HS-27A (cell line): ENCODE measurements at regions not wholly inside any gene's neighbourhood (a gene's known extent, or its start where the extent isn't known, plus 50 kb on each side); places are given as distances from the start of the nearest gene placed in this dataset.
A peak's percentile ranks its signal among the peaks of the same experiment; 100 is the strongest.

Experiments
- DNase-seq: peaks from one replicate; pipeline ENCODE4 v3.0.0-alpha.2; 2012; ENCODE audit warnings: low read depth, missing footprints

DNA sequence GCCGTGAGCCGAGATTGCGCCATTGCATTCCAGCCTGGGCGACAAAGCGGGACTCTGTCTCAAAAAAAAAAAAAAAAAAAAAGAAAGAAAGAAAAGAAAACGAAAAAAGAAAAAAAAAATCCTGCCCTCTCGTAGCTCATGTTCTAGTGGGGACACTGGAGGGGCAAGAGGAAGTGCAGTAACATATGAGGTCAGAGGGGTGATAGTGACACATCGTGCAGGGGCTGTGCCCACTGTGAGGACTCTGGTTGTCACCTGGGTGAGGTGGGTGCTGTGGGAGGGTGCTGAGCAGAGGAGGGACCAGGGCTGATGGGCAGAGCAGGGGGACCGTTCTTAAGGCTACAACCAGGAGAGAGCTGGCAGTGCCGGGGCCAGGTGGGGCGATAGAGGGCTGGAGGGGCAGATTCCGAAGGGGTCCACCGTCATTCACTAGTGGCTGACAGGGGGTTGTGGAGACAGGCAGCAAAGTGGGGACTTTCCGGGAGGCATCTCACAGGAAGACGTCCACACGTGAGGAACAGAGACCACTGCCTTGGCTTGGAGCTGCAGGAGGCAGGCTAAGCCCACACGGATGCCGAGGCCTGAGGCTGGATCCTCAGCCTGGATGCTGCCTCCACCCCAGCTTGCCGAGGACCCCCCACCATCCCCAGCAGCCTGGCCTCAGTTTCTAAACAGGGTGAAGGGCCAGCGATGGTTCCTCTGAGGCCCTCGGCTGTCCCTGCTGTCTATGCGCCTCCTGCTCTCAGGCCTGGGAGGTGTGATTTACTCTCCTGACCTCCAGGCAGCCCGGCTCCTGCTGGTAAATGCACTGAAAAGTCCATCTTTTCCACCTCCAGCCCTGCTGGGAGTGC is 154.3 kb upstream of the IQSEC1 start:
- DNase-seq, result no peak

DNA sequence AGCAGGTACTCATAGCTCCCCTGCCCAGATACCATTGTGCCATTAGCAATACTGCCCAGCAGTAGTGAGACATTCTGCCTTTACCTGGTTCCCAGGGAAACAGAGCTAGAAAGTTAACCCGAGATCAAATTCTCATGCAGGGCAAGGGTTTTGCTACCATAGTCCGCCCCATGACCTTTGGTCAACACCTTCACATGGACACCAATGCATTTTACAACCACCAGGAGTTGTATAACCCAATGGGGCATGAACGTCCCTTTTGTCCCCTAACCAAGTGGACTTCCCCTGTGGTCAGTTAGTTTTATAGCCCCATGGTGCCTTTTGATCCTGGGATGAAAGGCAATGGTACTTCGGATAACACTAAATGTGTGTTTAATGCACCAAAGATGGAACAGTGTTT is 151.7 kb upstream of the IQSEC1 start:
- DNase-seq, result no peak

DNA sequence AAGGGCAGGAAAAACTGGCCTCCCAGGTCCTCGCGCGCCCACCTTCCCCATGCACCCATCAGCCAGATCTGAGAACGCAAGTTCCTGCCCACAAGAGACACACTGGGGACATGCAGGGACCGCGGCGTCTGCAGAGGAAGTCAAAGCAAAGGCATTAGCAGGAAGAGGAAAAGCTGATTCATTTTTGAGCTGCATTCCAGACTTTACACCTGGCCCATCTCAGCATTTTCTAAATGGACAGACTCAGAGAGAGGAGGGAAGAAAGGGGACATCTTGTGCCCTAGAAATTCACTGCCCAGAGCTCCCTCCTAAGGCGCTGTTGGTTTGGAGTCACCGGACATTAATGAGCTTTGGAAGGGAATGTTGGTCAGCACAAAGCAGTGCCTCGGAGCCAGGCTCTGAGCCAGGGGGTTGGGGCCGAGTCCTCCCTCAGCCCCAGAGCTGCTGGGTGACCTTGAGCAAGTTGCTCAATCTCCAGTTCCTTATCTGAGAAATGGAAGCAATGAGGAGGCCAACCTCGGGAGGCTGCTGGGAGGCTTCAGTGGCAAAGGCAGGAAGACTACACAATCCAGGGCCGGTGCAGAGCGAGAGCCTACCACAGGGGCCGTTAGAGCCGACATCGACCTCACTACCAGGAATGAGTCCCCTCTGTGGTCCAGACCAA is 150.5 kb upstream of the IQSEC1 start:
- no peak for DNase-seq

DNA sequence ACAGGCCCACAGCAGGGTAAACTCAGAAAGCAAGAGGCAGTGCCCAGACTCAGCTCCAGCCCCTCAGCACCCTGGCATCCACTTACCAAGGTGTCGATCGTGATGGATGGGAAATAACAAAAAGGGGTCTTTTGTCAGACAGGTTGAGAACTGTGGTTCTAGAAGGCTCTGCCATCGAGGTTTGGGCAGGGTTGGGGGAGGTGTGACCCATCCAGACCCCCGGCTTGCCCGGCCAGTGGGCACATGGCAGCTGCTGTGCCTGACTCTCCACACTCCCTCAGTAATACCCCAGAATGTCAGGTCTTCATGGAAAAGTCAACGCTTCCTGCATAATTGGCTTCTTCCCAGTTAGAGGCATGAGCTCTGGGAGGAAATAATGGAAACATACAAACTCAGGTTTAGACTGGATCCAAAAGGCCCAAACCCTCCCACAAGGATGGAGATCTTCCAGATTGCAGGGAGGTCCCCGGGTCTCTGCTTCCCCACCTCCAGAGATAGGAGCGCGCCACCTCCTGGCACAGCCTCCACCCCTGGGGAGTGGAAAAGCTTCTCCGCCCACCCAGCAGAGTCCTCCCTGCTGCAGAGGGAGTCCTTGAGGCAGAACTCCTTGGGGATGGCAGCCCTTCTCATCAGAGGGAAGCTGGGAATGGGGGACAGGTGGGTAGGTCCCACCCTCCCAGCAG is 149.8 kb upstream of the IQSEC1 start:
- DNase-seq, result no peak

DNA sequence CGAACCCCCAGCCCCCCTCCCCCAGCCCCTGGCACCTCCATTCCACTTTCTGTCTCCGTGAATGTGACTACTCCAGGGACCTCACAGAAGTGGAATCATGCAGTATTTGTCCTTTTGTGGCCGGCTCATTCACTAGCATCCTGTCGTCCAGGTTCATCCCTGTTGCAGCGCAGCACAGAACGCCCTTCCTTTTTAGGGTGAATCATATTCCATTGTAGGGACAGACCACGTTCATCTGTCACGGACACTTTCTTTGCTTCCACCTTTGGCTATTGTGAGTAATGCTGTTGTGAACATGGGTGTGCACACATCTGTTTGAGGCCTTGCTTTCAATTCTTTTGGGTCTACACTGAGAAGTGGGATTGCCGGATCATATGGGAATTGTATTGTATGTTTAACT is 148.9 kb upstream of the IQSEC1 start:
- DNase-seq, result no peak

DNA sequence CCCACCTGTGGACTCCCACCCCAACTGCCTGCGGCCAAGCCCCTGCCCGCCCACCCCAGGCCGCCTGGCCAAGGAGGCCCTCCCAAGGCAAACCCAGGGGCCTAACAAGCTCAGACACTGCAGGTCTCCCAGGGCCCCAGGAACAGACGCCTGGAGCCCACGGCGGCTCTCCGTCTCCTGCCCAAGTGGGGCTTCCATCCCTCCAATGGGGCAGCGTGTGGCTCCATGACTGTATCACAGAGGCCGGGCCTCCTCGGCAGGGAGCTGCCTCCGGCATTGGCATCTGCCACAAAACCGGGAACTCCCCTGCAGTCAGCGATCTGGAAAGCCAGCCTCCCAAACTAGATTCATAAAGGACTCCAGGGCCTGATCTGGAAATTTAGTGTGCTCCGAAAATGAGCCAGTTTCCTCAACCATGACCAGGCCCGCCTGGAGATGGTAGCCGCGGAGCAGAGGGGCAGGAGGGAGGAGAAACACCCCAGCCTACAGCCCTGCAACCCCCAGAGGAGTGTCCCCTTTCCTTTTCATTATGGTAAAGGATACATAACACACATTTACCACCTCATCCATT is 148.3 kb upstream of the IQSEC1 start:
- DNase-seq, result no peak

DNA sequence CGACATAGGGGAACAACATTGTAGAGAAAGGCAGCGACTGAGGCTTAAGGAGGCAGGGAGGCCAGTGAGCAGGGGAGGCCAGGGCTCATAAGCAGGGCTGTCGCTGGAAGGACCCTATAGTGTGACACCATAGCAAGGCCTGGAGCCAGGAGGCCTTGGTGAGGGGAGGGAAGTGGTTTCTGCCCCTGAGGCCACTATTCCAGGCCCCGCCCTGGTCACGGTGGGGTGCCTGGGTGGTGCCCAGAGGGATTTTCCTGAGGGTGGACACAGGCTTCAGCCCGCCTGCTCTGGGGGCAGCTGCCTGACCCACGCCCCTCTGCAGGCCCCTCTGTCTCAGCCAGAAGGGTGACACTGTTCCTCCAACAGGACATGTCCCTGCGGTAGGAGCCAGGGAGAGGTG is 147.8 kb upstream of the IQSEC1 start:
- DNase-seq, result no peak

DNA sequence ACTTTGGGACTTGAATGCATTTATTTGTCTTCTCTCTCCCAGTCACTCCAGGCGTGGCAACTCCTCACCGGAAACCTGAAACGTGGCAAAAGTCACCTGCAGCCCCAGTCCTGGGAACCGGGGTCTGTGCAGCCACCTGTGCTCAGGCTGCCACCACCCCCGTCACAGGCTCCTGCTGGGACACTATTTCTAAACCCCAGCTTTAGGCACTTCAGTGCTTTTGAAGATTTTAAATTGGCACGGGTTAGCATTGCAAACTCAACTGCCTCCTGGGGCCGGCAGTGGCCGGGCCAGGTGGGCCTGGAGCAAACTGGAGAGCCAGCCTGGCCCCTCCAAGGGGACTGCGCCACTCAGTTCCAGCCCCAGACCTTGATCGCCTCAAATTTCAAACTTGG is 146.7 kb upstream of the IQSEC1 start:
- DNase-seq, result no peak

DNA sequence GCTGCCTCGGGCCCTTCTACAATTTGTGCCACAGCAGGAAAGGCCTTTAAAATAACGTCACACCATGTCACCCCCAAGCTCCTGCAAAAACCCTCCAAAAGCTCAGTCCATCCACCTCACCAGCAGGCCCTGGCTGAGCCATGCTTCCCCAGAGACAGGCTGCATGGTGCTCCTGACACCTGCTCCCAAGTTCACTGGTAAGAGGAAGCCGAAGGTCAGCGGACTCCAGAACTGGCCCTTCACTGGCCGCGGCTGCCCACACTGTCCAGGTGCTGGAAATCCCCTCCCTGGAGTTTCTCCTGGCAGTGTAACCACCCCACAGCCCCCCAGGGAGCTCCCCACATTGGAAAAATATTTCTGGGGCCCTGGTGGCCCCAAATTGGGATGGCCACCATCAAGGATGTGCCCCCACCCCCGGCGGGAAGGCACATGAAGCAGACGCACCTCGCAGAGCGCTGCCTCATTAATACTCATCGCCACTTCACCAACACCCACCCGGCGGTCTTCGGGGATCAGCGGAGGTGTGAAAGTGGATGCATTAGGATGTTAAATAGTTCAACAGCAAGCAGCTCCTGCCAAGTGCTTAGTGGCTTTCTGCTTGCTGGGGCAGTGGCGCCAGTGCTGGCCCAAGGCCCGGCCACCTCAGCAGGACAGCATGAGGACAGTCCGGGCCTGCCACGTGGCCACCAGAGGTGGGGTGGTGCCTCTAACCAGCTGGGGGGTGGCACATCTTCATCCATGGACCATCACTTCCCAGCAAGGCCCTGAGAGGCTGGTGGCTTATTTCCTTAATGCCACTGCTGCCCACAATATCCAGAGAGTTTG is 146.1 kb upstream of the IQSEC1 start:
- no peak for DNase-seq

DNA sequence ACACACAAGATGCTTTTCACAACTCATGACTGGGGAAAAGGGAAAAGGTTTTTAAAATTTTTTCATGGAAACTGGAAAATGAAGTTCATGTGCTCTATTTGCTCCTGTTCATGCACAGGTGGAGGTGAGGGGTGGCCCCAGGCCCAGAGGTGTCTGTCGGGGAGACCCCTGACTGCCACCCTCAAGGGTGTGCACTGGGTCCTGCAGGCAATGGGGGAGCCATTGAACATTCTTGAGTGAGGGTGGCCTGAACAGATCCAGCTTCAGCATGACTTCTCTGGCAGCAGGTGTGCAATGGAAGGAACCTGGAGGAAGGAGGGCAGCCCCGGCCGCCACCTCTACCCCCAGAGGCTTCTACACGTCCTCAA is 145.3 kb upstream of the IQSEC1 start:
- no peak for DNase-seq

DNA sequence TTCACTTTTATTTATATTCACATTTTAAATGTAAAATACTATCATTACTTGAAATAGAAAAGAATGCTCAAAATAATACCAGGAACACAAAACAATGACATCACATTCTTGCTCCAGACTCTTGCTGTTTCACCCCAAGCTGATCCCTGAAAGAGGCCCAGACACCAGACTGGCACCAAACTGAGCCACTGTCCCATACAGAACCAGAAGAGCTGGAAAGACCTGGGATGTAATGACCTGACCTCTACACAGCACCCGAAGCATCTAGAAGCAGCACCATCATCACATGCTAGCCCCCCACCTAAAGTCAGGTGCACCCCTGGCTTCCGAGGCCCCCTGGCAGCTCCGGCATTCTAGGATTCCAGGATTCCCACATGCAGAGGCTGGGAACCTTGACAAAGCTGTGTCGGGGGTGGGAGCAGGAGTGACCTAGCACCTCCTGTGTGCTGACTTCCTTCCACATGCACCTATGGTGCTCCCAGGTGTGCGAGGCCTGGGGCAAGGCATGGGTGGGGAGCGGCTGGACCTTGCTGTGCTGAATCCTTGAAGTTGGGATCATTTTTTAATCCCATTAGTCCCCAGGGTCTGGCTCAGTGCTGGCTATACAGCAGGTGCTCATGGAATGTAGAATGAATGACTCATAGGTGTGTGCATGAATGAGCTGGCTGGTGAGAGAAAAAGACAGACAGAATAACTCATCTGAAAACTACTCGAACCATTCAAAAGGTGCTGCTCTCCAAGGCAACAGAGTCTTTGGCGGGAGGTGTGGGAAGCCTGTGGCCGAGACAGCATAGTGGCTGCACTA is 144.7 kb upstream of the IQSEC1 start:
- DNase-seq, result no peak

DNA sequence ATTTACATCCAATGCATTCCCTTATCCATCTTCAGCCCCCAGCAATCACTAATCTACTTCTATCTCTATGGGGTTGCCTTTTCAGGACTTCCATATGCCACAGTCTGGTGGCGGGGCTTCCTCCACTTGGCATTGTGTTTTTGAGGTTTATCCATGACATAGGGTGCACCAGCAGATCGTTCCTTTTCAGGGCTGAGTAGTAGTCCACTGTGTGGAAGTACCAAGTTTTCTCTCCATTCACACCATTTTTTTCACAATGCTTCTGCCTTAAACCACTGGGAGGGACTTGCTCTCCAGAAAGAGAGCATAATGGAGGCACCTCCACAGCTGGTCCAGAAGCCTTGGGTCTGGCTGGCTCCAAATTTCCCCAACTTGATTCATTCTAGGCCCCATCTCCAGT is 144.0 kb upstream of the IQSEC1 start:
- no peak for DNase-seq

DNA sequence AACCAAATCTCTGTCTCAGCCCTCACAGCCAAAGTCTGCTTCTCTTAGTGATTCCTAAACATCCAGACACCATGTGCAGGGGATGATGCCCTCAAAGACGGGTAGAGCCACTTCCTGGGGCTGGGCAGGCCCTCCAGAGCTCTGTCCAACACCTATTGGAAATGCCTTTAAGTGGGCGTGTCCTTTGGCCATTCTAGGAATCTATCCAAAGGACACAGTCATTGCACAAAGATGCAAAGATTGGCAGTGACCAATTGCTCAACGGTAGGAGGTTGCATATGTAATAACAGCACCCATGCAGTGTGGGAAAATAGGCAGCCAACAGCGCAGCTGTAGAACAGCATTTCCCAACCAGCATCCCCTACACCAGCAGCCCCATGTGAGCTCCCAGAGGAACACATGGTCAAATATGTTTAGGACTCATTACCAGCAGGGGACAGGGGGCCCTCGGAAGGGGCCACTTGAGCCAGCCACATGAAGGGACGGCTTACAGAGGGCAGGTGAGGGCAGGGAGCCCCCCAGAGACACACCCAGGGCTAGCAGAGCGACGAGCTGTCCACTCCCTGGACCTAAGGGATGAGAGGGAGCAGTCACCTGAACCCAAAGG is 142.8 kb upstream of the IQSEC1 start:
- DNase-seq, result peak; percentile 46

DNA sequence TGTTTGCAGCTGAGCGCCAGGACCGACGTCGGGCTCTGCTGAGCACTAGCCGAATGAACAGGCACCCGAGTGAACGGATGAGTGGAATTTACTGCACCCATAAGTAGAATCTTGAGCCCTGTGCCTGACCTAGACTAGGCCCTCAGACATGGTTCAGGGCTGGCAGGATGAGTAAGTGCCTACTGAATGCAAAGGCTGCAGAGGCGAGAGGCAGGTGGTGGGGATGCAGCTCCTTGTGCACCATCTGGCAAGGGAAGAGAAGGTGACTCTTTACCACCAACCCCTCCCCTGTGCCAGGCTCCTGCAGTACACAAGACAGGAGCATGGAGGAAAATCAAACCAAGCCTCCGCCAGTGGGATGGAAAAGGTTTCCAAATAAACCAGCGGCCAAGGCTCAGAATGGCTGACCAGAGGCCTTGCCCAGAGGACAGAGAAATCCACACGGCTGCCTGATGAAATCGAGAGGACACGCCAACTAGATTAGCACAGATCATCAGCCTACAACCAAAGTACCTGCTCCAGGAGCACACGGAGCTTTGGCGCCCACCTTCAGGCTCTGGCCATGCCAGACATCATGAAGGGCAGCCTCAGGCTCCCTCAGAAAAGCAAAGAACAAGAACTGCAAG is 141.7 kb upstream of the IQSEC1 start:
- DNase-seq, result no peak

DNA sequence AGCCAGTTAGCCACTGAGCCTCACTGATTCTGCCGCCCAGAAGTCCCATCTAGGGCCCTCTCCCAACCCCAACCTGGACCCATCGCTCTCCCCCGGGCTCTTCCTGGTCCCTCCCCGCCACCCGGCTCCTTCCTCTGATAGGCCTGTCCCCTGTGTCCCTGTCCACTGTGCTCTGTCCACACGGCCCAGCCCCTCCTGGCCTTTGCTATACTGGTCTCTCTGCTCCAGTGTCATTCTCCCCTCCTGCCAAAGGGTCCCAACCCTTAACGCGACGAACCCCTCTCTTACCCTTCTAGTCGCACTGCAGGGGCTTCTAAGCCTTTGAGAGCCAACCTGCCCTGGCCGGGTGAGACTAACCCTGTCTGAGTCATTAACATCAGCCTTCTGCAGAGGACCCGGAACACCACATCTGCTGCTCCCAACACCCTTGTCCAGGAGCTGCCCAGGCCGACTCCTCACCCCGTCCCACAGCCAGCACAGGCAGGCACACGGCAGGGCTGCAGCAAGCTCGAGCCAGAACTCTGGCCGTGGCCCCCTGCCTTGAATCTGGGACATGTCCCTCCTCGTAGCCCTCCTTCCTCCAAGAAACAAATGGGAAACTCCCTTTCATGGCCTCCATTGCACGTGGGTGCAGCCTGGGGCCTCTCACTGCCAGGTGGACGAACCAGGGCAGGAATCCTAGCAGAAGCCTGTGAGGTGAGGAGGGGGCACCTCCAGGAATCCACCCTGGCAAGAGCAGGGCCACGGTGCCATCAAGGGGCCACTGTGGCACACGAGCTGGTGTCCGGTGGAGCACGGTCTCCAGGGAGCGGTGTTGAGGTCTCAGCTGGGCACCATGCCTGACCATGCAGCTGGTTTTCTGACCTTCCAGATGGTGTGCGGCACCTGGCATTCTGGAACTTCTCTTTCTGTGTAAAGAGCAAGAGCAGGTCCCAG is 140.9 kb upstream of the IQSEC1 start:
- DNase-seq, result no peak

DNA sequence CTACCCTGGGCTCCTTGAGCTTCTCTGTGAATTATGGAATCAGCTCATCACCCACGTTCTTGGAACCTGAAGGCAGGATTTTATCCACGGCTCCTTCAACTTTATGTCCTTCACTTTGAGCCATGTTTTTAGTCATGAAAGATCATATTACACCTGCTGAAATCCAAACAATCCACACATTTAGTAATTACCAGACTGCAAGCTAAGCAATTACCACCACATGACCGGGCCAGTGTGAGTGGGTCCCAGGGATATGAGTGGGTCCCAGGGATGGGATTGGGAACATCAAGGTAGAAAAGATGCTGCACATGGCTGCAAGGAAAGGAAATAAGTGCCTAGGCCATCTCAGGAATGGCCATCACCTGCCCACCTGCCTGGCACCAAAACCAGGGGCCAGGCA is 140.3 kb upstream of the IQSEC1 start:
- DNase-seq, result no peak

DNA sequence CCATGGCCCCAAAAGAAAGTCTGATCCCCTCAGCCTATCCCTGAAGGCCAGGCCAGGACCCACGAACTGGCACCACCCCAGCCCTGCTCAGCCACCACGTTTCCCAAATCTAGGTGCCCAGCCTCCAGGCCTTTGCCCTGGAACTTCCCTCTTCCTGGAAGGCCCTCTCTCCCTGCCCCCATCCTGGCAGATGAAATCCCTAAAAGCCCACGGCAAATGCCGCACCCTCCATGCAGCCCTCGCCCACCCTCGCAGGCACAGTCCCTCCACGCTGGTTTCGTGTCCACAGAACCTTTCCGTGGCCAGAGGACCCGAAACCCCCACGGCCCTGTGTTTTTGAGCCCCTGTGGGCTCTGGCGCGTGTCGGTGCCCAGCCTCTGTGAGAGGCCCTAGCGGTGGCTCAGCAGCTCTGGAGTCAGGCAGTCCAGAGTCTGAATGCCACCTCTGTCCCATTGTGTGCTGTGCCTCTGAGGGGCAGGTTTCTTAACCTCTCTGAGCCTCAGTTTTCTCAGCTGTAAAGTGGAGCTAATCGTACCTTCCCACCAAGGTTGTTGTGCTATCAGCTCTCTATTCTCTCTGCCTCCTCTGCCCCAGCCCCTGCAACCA is 138.5 kb upstream of the IQSEC1 start:
- DNase-seq, result no peak

DNA sequence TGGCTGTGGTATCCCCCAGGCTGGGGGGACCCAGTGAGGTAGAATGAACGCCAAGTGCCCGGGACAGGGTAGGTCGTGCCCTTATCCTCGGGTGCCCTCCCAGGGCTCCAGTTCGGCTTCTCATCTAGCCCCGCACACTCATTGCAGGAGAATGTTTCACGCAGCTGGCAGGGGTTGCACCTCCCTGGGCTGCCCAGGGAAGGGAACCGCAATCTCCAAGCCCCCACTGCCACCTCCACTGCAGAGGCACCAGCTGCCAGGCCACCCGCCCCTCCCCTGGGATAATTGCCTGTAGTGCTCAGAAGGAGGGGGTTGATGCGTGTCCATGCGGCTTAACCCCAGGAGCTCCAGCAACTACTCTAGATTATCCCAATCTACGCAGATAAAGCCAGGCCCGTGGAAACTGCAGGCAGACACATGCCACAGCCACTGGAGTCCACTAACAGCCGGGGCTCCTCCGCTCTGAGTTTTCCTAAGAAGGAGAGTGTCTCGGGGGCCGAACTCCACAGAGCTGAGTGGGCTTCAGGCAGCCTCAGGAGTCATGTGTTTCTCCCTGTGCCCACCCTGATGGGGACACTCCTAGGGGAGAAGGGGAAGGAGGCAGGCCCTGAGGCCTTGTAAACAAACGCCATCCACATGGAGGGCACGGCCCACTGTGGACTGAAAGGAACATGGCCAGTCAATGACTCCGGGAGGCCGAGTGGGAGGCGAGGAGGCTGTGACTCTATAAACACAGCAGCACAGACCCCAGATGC is 137.2 kb upstream of the IQSEC1 start:
- no peak for DNase-seq
